Breast epithelium (tissue), 3 donors: ENCODE measurements at regions not wholly inside any gene's neighbourhood (a gene's known extent, or its start where the extent isn't known, plus 50 kb on each side); places are given as distances from the start of the nearest gene placed in this dataset.

Source experiments
- POLR2AphosphoS5 ChIP-seq, 3 donors: sonication (generic); formaldehyde crosslinking; IDR thresholded peaks; one replicate each; pipeline ENCODE4 v1.6.1; 2017; ENCODE audit warnings: antibody characterized with exemption in 3 of 3
- TF ChIP-seq, protein P1 (sequence below), 3 donors: fragments of 450-650 bp; IDR thresholded peaks; one replicate each; pipeline ENCODE4 v1.5.1; 2016 to 2017; ENCODE audit warnings: antibody characterized with exemption in 3 of 3, mild to moderate bottlenecking in 3 of 3, moderate library complexity in 3 of 3

DNA sequence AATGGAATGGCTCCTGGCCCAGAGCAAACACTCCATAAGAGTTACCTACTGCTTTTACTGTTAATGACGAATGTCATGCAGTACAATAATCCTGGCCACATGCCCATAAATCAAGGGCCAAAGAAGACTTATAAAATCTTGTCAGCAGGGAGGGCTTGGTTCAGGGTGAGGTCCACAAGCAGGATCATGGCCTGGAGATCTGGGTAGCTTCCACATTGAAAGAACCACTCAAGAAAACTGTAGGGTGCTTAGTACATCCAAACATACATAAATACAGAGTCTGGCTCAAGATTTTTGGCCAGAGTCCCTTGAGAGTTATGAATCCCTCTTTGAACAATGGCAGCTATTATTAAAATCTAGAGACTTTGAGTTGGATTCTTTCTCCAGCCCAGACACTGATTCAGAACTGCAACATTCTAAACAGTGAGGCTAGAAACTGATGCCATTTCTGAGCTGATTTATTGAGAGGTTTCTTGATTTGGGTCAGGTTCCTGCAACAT, 188.7 kb downstream of the CDC5L start:
- TF ChIP-seq, protein P1, sequence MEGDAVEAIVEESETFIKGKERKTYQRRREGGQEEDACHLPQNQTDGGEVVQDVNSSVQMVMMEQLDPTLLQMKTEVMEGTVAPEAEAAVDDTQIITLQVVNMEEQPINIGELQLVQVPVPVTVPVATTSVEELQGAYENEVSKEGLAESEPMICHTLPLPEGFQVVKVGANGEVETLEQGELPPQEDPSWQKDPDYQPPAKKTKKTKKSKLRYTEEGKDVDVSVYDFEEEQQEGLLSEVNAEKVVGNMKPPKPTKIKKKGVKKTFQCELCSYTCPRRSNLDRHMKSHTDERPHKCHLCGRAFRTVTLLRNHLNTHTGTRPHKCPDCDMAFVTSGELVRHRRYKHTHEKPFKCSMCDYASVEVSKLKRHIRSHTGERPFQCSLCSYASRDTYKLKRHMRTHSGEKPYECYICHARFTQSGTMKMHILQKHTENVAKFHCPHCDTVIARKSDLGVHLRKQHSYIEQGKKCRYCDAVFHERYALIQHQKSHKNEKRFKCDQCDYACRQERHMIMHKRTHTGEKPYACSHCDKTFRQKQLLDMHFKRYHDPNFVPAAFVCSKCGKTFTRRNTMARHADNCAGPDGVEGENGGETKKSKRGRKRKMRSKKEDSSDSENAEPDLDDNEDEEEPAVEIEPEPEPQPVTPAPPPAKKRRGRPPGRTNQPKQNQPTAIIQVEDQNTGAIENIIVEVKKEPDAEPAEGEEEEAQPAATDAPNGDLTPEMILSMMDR (IDR thresholded peaks at IDR 0.05): no peak
- no peak for TF ChIP-seq POLR2AphosphoS5 (IDR thresholded peaks at IDR 0.05)
